ENCODE measurements at regions not wholly inside any gene's neighbourhood (a gene's known extent, or its start where the extent isn't known, plus 50 kb on each side); places are given as distances from the start of the nearest gene placed in this dataset.

GRCh38 chr13:67803118-67803517 lies 573.0 kb upstream of the PCDH9 start:
- Histone ChIP-seq H3K27me3 (ENCODE audit: insufficient read depth, low read length) (no peaks in the 10 kb centered on the region), H2AFZ (ENCODE audit: low read depth, low read length) (no peak overlapping the region), H3K4me3 (ENCODE audit: low read length) (no peak overlapping the region), H3K4me1 (ENCODE audit: insufficient read depth, low read length) (no peaks in the 10 kb centered on the region), H3K36me3 (ENCODE audit: insufficient read depth, low read length) (no peaks in the 10 kb centered on the region), H3K9me3 (ENCODE audit: low read length) (peaks cover 2% of the 10 kb centered on the region)

GRCh38 chr13:67792151-67792676 lies 562.1 kb upstream of the PCDH9 start:
- no peaks in the 10 kb centered on the region for H3K27me3 ChIP-seq (ENCODE audit: insufficient read depth, low read length)
- H3K4me1 ChIP-seq (ENCODE audit: insufficient read depth, low read length): peaks cover 11% of the 10 kb centered on the region
- no peak overlapping the region for H2AFZ ChIP-seq (ENCODE audit: low read depth, low read length)
- no peak overlapping the region for H3K4me3 ChIP-seq (ENCODE audit: low read length)
- no peaks in the 10 kb centered on the region for H3K36me3 ChIP-seq (ENCODE audit: insufficient read depth, low read length)
- no peaks in the 10 kb centered on the region for H3K9me3 ChIP-seq (ENCODE audit: low read length)

GRCh38 chr13:67791047-67791446 lies 560.9 kb upstream of the PCDH9 start:
- Histone ChIP-seq H2AFZ (ENCODE audit: low read depth, low read length) (no peak overlapping the region), H3K27me3 (ENCODE audit: insufficient read depth, low read length) (no peaks in the 10 kb centered on the region), H3K9me3 (ENCODE audit: low read length) (no peaks in the 10 kb centered on the region), H3K4me3 (ENCODE audit: low read length) (no peak overlapping the region), H3K36me3 (ENCODE audit: insufficient read depth, low read length) (no peaks in the 10 kb centered on the region), H3K4me1 (ENCODE audit: insufficient read depth, low read length) (peaks cover 11% of the 10 kb centered on the region)

- Histone ChIP-seq H3K4me1 (ENCODE audit: insufficient read depth, low read length) (no peaks in the 10 kb centered on the region), H3K27me3 (ENCODE audit: insufficient read depth, low read length) (no peaks in the 10 kb centered on the region), H3K4me3 (ENCODE audit: low read length) (no peak overlapping the region), H3K9me3 (ENCODE audit: low read length) (no peaks in the 10 kb centered on the region), H3K36me3 (ENCODE audit: insufficient read depth, low read length) (no peaks in the 10 kb centered on the region), H2AFZ (ENCODE audit: low read depth, low read length) (no peak overlapping the region)
Observed at GRCh38 chr13:67776151-67776550, 546.0 kb upstream of the PCDH9 start.

GRCh38 chr13:67775359-67775758 lies 545.2 kb upstream of the PCDH9 start:
- Histone ChIP-seq H3K4me1 (ENCODE audit: insufficient read depth, low read length) (no peaks in the 10 kb centered on the region), H3K4me3 (ENCODE audit: low read length) (no peak overlapping the region), H3K9me3 (ENCODE audit: low read length) (no peaks in the 10 kb centered on the region), H3K27me3 (ENCODE audit: insufficient read depth, low read length) (no peaks in the 10 kb centered on the region), H3K36me3 (ENCODE audit: insufficient read depth, low read length) (no peaks in the 10 kb centered on the region), H2AFZ (ENCODE audit: low read depth, low read length) (no peak overlapping the region)

- H3K4me1 ChIP-seq (ENCODE audit: insufficient read depth, low read length): no peaks in the 10 kb centered on the region
- H3K27me3 ChIP-seq (ENCODE audit: insufficient read depth, low read length): no peaks in the 10 kb centered on the region
- peaks cover 2% of the 10 kb centered on the region for H3K9me3 ChIP-seq (ENCODE audit: low read length)
- no peak overlapping the region for H2AFZ ChIP-seq (ENCODE audit: low read depth, low read length)
- H3K36me3 ChIP-seq (ENCODE audit: insufficient read depth, low read length): no peaks in the 10 kb centered on the region
- H3K4me3 ChIP-seq (ENCODE audit: low read length): no peak overlapping the region
Observed at GRCh38 chr13:67772807-67773453, 542.8 kb upstream of the PCDH9 start.

- Histone ChIP-seq H3K27me3 (ENCODE audit: insufficient read depth, low read length) (no peaks in the 10 kb centered on the region), H3K4me1 (ENCODE audit: insufficient read depth, low read length) (no peaks in the 10 kb centered on the region), H3K4me3 (ENCODE audit: low read length) (no peak overlapping the region), H3K36me3 (ENCODE audit: insufficient read depth, low read length) (no peaks in the 10 kb centered on the region), H2AFZ (ENCODE audit: low read depth, low read length) (no peak overlapping the region), H3K9me3 (ENCODE audit: low read length) (peaks cover 2% of the 10 kb centered on the region)
Observed at GRCh38 chr13:67771106-67771505, 541.0 kb upstream of the PCDH9 start.

- peaks cover 2% of the 10 kb centered on the region for H3K9me3 ChIP-seq (ENCODE audit: low read length)
- H3K4me1 ChIP-seq (ENCODE audit: insufficient read depth, low read length): no peaks in the 10 kb centered on the region
- H3K36me3 ChIP-seq (ENCODE audit: insufficient read depth, low read length): no peaks in the 10 kb centered on the region
- no peak overlapping the region for H2AFZ ChIP-seq (ENCODE audit: low read depth, low read length)
- no peaks in the 10 kb centered on the region for H3K27me3 ChIP-seq (ENCODE audit: insufficient read depth, low read length)
- H3K4me3 ChIP-seq (ENCODE audit: low read length): no peak overlapping the region
Observed at GRCh38 chr13:67769987-67770341, 539.8 kb upstream of the PCDH9 start.

GRCh38 chr13:67769063-67769986 lies 539.2 kb upstream of the PCDH9 start:
- Histone ChIP-seq H3K4me1 (ENCODE audit: insufficient read depth, low read length) (no peaks in the 10 kb centered on the region), H3K9me3 (ENCODE audit: low read length) (peaks cover 2% of the 10 kb centered on the region), H3K27me3 (ENCODE audit: insufficient read depth, low read length) (no peaks in the 10 kb centered on the region), H3K4me3 (ENCODE audit: low read length) (no peak overlapping the region), H2AFZ (ENCODE audit: low read depth, low read length) (no peak overlapping the region), H3K36me3 (ENCODE audit: insufficient read depth, low read length) (no peaks in the 10 kb centered on the region)

GRCh38 chr13:67763984-67764383 lies 533.8 kb upstream of the PCDH9 start:
- Histone ChIP-seq H3K4me1 (ENCODE audit: insufficient read depth, low read length) (peaks cover 9% of the 10 kb centered on the region), H3K9me3 (ENCODE audit: low read length) (no peaks in the 10 kb centered on the region)

GRCh38 chr13:67763384-67763783 lies 533.2 kb upstream of the PCDH9 start:
- peaks cover 9% of the 10 kb centered on the region for H3K4me1 ChIP-seq (ENCODE audit: insufficient read depth, low read length)
- no peaks in the 10 kb centered on the region for H3K36me3 ChIP-seq (ENCODE audit: insufficient read depth, low read length)
- no peak overlapping the region for H2AFZ ChIP-seq (ENCODE audit: low read depth, low read length)
- no peaks in the 10 kb centered on the region for H3K9me3 ChIP-seq (ENCODE audit: low read length)
- no peaks in the 10 kb centered on the region for H3K27me3 ChIP-seq (ENCODE audit: insufficient read depth, low read length)
- H3K4me3 ChIP-seq (ENCODE audit: low read length): no peak overlapping the region

More at GRCh38 chr13:67763984-67764383, 533.8 kb upstream of the PCDH9 start:
- Histone ChIP-seq H3K4me3 (ENCODE audit: low read length) (no peak overlapping the region), H3K36me3 (ENCODE audit: insufficient read depth, low read length) (no peaks in the 10 kb centered on the region), H2AFZ (ENCODE audit: low read depth, low read length) (no peak overlapping the region), H3K27me3 (ENCODE audit: insufficient read depth, low read length) (no peaks in the 10 kb centered on the region)

- no peaks in the 10 kb centered on the region for H3K27me3 ChIP-seq (ENCODE audit: insufficient read depth, low read length)
- no peak overlapping the region for H3K4me3 ChIP-seq (ENCODE audit: low read length)
- no peak overlapping the region for H2AFZ ChIP-seq (ENCODE audit: low read depth, low read length)
- H3K9me3 ChIP-seq (ENCODE audit: low read length): no peaks in the 10 kb centered on the region
- no peaks in the 10 kb centered on the region for H3K36me3 ChIP-seq (ENCODE audit: insufficient read depth, low read length)
- H3K4me1 ChIP-seq (ENCODE audit: insufficient read depth, low read length): peaks cover 15% of the 10 kb centered on the region
Observed at GRCh38 chr13:67758975-67759374, 528.8 kb upstream of the PCDH9 start.

- no peaks in the 10 kb centered on the region for H3K9me3 ChIP-seq (ENCODE audit: low read length)
- H3K27me3 ChIP-seq (ENCODE audit: insufficient read depth, low read length): no peaks in the 10 kb centered on the region
- peak overlapping the region; percentile 49 for H2AFZ ChIP-seq (ENCODE audit: low read depth, low read length)
- no peaks in the 10 kb centered on the region for H3K36me3 ChIP-seq (ENCODE audit: insufficient read depth, low read length)
- H3K4me3 ChIP-seq (ENCODE audit: low read length): no peak overlapping the region
- peaks cover 13% of the 10 kb centered on the region for H3K4me1 ChIP-seq (ENCODE audit: insufficient read depth, low read length)
Observed at GRCh38 chr13:67754012-67754411, 523.9 kb upstream of the PCDH9 start.

All from neuron (in vitro differentiated cells).